ENCODE measurements at regions not wholly inside any gene's neighbourhood (a gene's known extent, or its start where the extent isn't known, plus 50 kb on each side); places are given as distances from the start of the nearest gene placed in this dataset.

- H3K36me3 Mint-ChIP-seq = peaks cover 0 to 4% (median 0%) of the 10 kb centered on the region in 5 donors
- H3K4me1 Mint-ChIP-seq = peaks cover 0 to 3% (median 0%) of the 10 kb centered on the region in 7 donors
- no peaks in the 10 kb centered on the region for H3K9me3 ChIP-seq (ENCODE audit: control insufficient read depth in 2 of 3, low read length in 3 of 3)
- H3K27ac Mint-ChIP-seq = no peak overlapping the region
- intact Hi-C loops (cut with micrococcal nuclease) = no loop called here
- POLR2A ChIA-PET = no interaction called here
- no peaks in the 10 kb centered on the region for H3K36me3 ChIP-seq (ENCODE audit: control insufficient read depth in 2 of 3, insufficient read depth in 3 of 3, low read length in 3 of 3)
- ATAC-seq (no peak), DNase-seq (no peak)
- no peak overlapping the region for H3K27ac ChIP-seq (ENCODE audit: low read depth, low read length)
- H3K4me3 Mint-ChIP-seq = no peak overlapping the region
- no peaks in the 10 kb centered on the region for H3K4me1 ChIP-seq (ENCODE audit: control insufficient read depth in 2 of 2, insufficient read depth in 2 of 2, low read length in 2 of 2)
- CTCF ChIA-PET = no interaction called here
- peaks cover 0 to 18% (median 10%) of the 10 kb centered on the region in 5 donors for H3K27me3 Mint-ChIP-seq
- H3K4me3 ChIP-seq (ENCODE audit: low read length) = no peak overlapping the region
- H3K9me3 Mint-ChIP-seq = peaks cover 0 to 4% (median 0%) of the 10 kb centered on the region in 11 donors
- H3K27me3 ChIP-seq (ENCODE audit: control insufficient read depth in 2 of 2, insufficient read depth in 2 of 2, low read length in 2 of 2) = no peaks in the 10 kb centered on the region
These were observed 361.3 kb upstream of the SFSWAP start for GRCh38 chr12:131349397-131350127.

GRCh38 chr12:131350943-131351318 is 360.0 kb upstream of the SFSWAP start:
- ATAC-seq = no peak
- POLR2A ChIA-PET = no interaction called here
- no peak overlapping the region for H3K27ac Mint-ChIP-seq

GRCh38 chr12:131351319-131352028 is 359.4 kb upstream of the SFSWAP start:
- Histone ChIP-seq H3K27ac (ENCODE audit: low read depth, low read length) (no peak overlapping the region), H3K9me3 (ENCODE audit: control insufficient read depth in 2 of 3, low read length in 3 of 3) (no peaks in the 10 kb centered on the region), H3K4me1 (ENCODE audit: control insufficient read depth in 2 of 2, insufficient read depth in 2 of 2, low read length in 2 of 2) (no peaks in the 10 kb centered on the region), H3K4me3 (ENCODE audit: low read length) (no peak overlapping the region), H3K36me3 (ENCODE audit: control insufficient read depth in 2 of 3, insufficient read depth in 3 of 3, low read length in 3 of 3) (no peaks in the 10 kb centered on the region), H3K27me3 (ENCODE audit: control insufficient read depth in 2 of 2, insufficient read depth in 2 of 2, low read length in 2 of 2) (no peaks in the 10 kb centered on the region)
- POLR2A ChIA-PET = no interaction called here
- H3K4me1 Mint-ChIP-seq = peaks cover 0 to 7% (median 0%) of the 10 kb centered on the region in 7 donors
- peaks cover 0 to 10% (median 0%) of the 10 kb centered on the region in 5 donors for H3K36me3 Mint-ChIP-seq
- H3K27me3 Mint-ChIP-seq = peaks cover 2 to 30% (median 15%) of the 10 kb centered on the region in 5 donors
- CTCF ChIA-PET = no interaction called here
- ATAC-seq (peak; percentile 28), DNase-seq (no peak)
- no peak overlapping the region for H3K4me3 Mint-ChIP-seq
- intact Hi-C loops (cut with micrococcal nuclease) = no loop called here
- H3K9me3 Mint-ChIP-seq = peaks cover 0 to 4% (median 0%) of the 10 kb centered on the region in 11 donors
- no peak overlapping the region for H3K27ac Mint-ChIP-seq

More at GRCh38 chr12:131350943-131351318, 360.0 kb upstream of the SFSWAP start:
- Mint-ChIP-seq H3K9me3 (peaks cover 0 to 4% (median 0%) of the 10 kb centered on the region in 11 donors), H3K4me1 (peaks cover 0 to 7% (median 0%) of the 10 kb centered on the region in 7 donors), H3K4me3 (no peak overlapping the region), H3K36me3 (peaks cover 0 to 10% (median 0%) of the 10 kb centered on the region in 5 donors), H3K27me3 (peaks cover under 1 to 29% (median 11%) of the 10 kb centered on the region in 5 donors)
- H3K9me3 ChIP-seq (ENCODE audit: control insufficient read depth in 2 of 3, low read length in 3 of 3) = no peaks in the 10 kb centered on the region
- H3K4me1 ChIP-seq (ENCODE audit: control insufficient read depth in 2 of 2, insufficient read depth in 2 of 2, low read length in 2 of 2) = no peaks in the 10 kb centered on the region
- intact Hi-C loops (cut with micrococcal nuclease) = no loop called here
- no peak overlapping the region for H3K4me3 ChIP-seq (ENCODE audit: low read length)
- H3K27ac ChIP-seq (ENCODE audit: low read depth, low read length) = no peak overlapping the region
- H3K27me3 ChIP-seq (ENCODE audit: control insufficient read depth in 2 of 2, insufficient read depth in 2 of 2, low read length in 2 of 2) = no peaks in the 10 kb centered on the region
- CTCF ChIA-PET = no interaction called here
- H3K36me3 ChIP-seq (ENCODE audit: control insufficient read depth in 2 of 3, insufficient read depth in 3 of 3, low read length in 3 of 3) = no peaks in the 10 kb centered on the region
- no peak for DNase-seq

GRCh38 chr12:131352296-131352900 is 358.5 kb upstream of the SFSWAP start:
- Mint-ChIP-seq H3K27ac (no peak overlapping the region), H3K27me3 (peaks cover 2 to 37% (median 15%) of the 10 kb centered on the region in 5 donors), H3K4me1 (peaks cover 0 to 7% (median 0%) of the 10 kb centered on the region in 7 donors), H3K9me3 (peaks cover 0 to 4% (median 0%) of the 10 kb centered on the region in 11 donors), H3K4me3 (no peak overlapping the region), H3K36me3 (peaks cover 0 to 10% (median 0%) of the 10 kb centered on the region in 5 donors)
- Histone ChIP-seq H3K27me3 (ENCODE audit: control insufficient read depth in 2 of 2, insufficient read depth in 2 of 2, low read length in 2 of 2) (no peaks in the 10 kb centered on the region), H3K27ac (ENCODE audit: low read depth, low read length) (no peak overlapping the region), H3K4me3 (ENCODE audit: low read length) (no peak overlapping the region), H3K36me3 (ENCODE audit: control insufficient read depth in 2 of 3, insufficient read depth in 3 of 3, low read length in 3 of 3) (no peaks in the 10 kb centered on the region), H3K9me3 (ENCODE audit: control insufficient read depth in 2 of 3, low read length in 3 of 3) (no peaks in the 10 kb centered on the region), H3K4me1 (ENCODE audit: control insufficient read depth in 2 of 2, insufficient read depth in 2 of 2, low read length in 2 of 2) (no peaks in the 10 kb centered on the region)
- ATAC-seq (no peak), DNase-seq (no peak)
- POLR2A ChIA-PET = no interaction called here
- CTCF ChIA-PET = no interaction called here
- intact Hi-C loops (cut with micrococcal nuclease) = no loop called here

GRCh38 chr12:131353376-131353775 is 357.5 kb upstream of the SFSWAP start:
- POLR2A ChIA-PET = no interaction called here
- Mint-ChIP-seq H3K4me1 (peaks cover 0 to 7% (median 0%) of the 10 kb centered on the region in 7 donors), H3K9me3 (peaks cover 0 to 4% (median 0%) of the 10 kb centered on the region in 11 donors), H3K4me3 (no peak overlapping the region), H3K27ac (no peak overlapping the region), H3K36me3 (peaks cover 0 to 10% (median 0%) of the 10 kb centered on the region in 5 donors), H3K27me3 (peaks cover 2 to 37% (median 20%) of the 10 kb centered on the region in 5 donors)
- H3K27ac ChIP-seq (ENCODE audit: low read depth, low read length) = no peak overlapping the region
- DNase-seq (no peak), ATAC-seq (no peak)
- intact Hi-C loops (cut with micrococcal nuclease) = no loop called here
- H3K27me3 ChIP-seq (ENCODE audit: control insufficient read depth in 2 of 2, insufficient read depth in 2 of 2, low read length in 2 of 2) = no peaks in the 10 kb centered on the region
- H3K9me3 ChIP-seq (ENCODE audit: control insufficient read depth in 2 of 3, low read length in 3 of 3) = no peaks in the 10 kb centered on the region
- H3K36me3 ChIP-seq (ENCODE audit: control insufficient read depth in 2 of 3, insufficient read depth in 3 of 3, low read length in 3 of 3) = no peaks in the 10 kb centered on the region
- no peaks in the 10 kb centered on the region for H3K4me1 ChIP-seq (ENCODE audit: control insufficient read depth in 2 of 2, insufficient read depth in 2 of 2, low read length in 2 of 2)
- no peak overlapping the region for H3K4me3 ChIP-seq (ENCODE audit: low read length)
- CTCF ChIA-PET = no interaction called here

- Mint-ChIP-seq H3K27ac (no peak overlapping the region), H3K36me3 (peaks cover 0 to 10% (median 0%) of the 10 kb centered on the region in 5 donors), H3K9me3 (peaks cover 0 to 4% (median 0%) of the 10 kb centered on the region in 11 donors), H3K4me1 (peaks cover 0 to 7% (median 0%) of the 10 kb centered on the region in 7 donors), H3K4me3 (no peak overlapping the region), H3K27me3 (peaks cover 2 to 37% (median 23%) of the 10 kb centered on the region in 5 donors)
- ChIA-PET POLR2A (no interaction called here), CTCF (no interaction called here)
- Histone ChIP-seq H3K4me3 (ENCODE audit: low read length) (no peak overlapping the region), H3K36me3 (ENCODE audit: control insufficient read depth in 2 of 3, insufficient read depth in 3 of 3, low read length in 3 of 3) (no peaks in the 10 kb centered on the region), H3K9me3 (ENCODE audit: control insufficient read depth in 2 of 3, low read length in 3 of 3) (no peaks in the 10 kb centered on the region), H3K27ac (ENCODE audit: low read depth, low read length) (no peak overlapping the region), H3K27me3 (ENCODE audit: control insufficient read depth in 2 of 2, insufficient read depth in 2 of 2, low read length in 2 of 2) (no peaks in the 10 kb centered on the region), H3K4me1 (ENCODE audit: control insufficient read depth in 2 of 2, insufficient read depth in 2 of 2, low read length in 2 of 2) (no peaks in the 10 kb centered on the region)
- ATAC-seq (no peak), DNase-seq (no peak)
- intact Hi-C loops (cut with micrococcal nuclease) = no loop called here
These were observed 357.1 kb upstream of the SFSWAP start for GRCh38 chr12:131353826-131354225.

All from naive thymus-derived CD4-positive, alpha-beta T cell (primary cell).